Smooth muscle cell (in vitro differentiated cells): ENCODE measurements at regions not wholly inside any gene's neighbourhood (a gene's known extent, or its start where the extent isn't known, plus 50 kb on each side); places are given as distances from the start of the nearest gene placed in this dataset.
"Not testable (repeated sequence)": the region's sequence is repeated elsewhere in the genome, so short reads cannot be mapped to it uniquely, and the experiment has no call there.

Experiments
- DNase-seq: peaks from one replicate; lab custom pipeline; 2025; ENCODE audit not compliant: unreplicated experiment; lab: John Stamatoyannopoulos, UW
- H2AFZ ChIP-seq: fragments of 200-600 bp; sonication (generic); 2 replicates; pipeline ENCODE4 v1.6.0; 2016; ENCODE audit warnings: antibody characterized with exemption, low read depth, mild to moderate bottlenecking
- H3F3A ChIP-seq: fragments of 200-600 bp; sonication (generic); 2 replicates; pipeline ENCODE4 v1.6.0; 2017; ENCODE audit warnings: antibody characterized with exemption, low read depth
- H3K27ac ChIP-seq: fragments of 200-600 bp; sonication (generic); 2 replicates; pipeline ENCODE4 v1.5.1; 2016; ENCODE audit warnings: low read depth, mild to moderate bottlenecking
- H3K27me3 ChIP-seq: fragments of 200-600 bp; sonication (generic); 2 replicates; pipeline ENCODE4 v1.6.1; 2016; ENCODE audit warnings: low read depth, mild to moderate bottlenecking
- H3K36me3 ChIP-seq: fragments of 200-600 bp; sonication (generic); 2 replicates; pipeline ENCODE4 v1.5.1; 2016; ENCODE audit warnings: low read depth
- H3K4me1 ChIP-seq: fragments of 200-600 bp; sonication (generic); 2 replicates; pipeline ENCODE4 v1.5.1; 2016; ENCODE audit warnings: low read depth
- H3K4me2 ChIP-seq: fragments of 200-600 bp; sonication (generic); 2 replicates; pipeline ENCODE4 v1.6.0; 2016; ENCODE audit warnings: mild to moderate bottlenecking
- H3K4me3 ChIP-seq: fragments of 200-600 bp; sonication (generic); 2 replicates; pipeline ENCODE4 v1.5.1; 2016; ENCODE audit warnings: mild to moderate bottlenecking
- H3K79me2 ChIP-seq: fragments of 200-600 bp; sonication (generic); 2 replicates; pipeline ENCODE4 v1.6.0; 2016; ENCODE audit warnings: low read depth, mild to moderate bottlenecking
- H3K9ac ChIP-seq: fragments of 200-600 bp; sonication (generic); 2 replicates; pipeline ENCODE4 v1.6.0; 2016; ENCODE audit warnings: low read depth
- H3K9me3 ChIP-seq: fragments of 200-600 bp; sonication (generic); replicated peaks from 2 replicates; pipeline ENCODE4 v1.5.1; 2016; ENCODE audit warnings: low read depth
- H4K20me1 ChIP-seq: fragments of 200-600 bp; sonication (generic); 2 replicates; pipeline ENCODE4 v1.6.0; 2016; ENCODE audit warnings: low read depth
- WGBS: methylation state at CpG from one replicate; pipeline ENCODE4 v1.1.7; 2016; ENCODE audit warnings: low lambda C conversion rate; 5-methylcytosine and 5-hydroxymethylcytosine counted together

GRCh38 chr1:145495077-145495871 is 69.9 kb upstream of the NBPF20 start:
- not testable (repeated sequence) for H3F3A ChIP-seq, H3K27me3 ChIP-seq, H3K9me3 ChIP-seq, H3K79me2 ChIP-seq, H3K4me1 ChIP-seq, H2AFZ ChIP-seq, DNase-seq, H3K4me2 ChIP-seq, H3K36me3 ChIP-seq, H3K4me3 ChIP-seq, H3K9ac ChIP-seq, H3K27ac ChIP-seq, H4K20me1 ChIP-seq
- 84% methylated on average over 5 of the region's 7 CpGs for WGBS

GRCh38 chr1:145488193-145488933 is 63.0 kb upstream of the NBPF20 start:
- not testable (repeated sequence) for H3K79me2 ChIP-seq, H3K27ac ChIP-seq, DNase-seq, H2AFZ ChIP-seq, H3K4me1 ChIP-seq, H4K20me1 ChIP-seq, H3K27me3 ChIP-seq, H3K36me3 ChIP-seq, H3K9me3 ChIP-seq, H3K9ac ChIP-seq, H3F3A ChIP-seq, H3K4me3 ChIP-seq, H3K4me2 ChIP-seq
- no CpG with 5 or more reads among the region's 31 CpGs for WGBS

DNA sequence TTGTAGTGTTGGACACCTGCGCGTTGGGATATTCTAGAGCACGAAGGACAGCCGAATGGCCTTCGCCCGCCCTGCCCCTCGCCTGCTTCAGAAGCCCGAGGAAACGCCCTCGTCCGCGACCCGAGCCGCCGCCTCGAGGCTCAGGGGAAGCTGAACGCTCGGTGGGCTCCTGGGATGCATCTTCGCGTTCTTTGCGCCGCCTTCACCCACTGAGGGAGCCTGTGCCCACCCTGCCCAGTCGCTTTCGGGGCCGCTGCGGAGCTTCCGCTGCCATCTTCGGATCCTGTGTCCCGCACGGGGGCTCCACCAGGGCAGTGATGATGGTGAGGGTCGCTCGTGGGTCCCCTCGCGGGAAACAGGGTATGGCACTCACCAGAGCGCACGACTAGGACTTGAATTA is 61.8 kb upstream of the NBPF20 start:
- H3F3A ChIP-seq, H3K4me2 ChIP-seq, H3K27me3 ChIP-seq, H3K79me2 ChIP-seq, H3K36me3 ChIP-seq, DNase-seq, H3K4me1 ChIP-seq, H3K9ac ChIP-seq, H3K4me3 ChIP-seq, H3K27ac ChIP-seq, H3K9me3 ChIP-seq, H2AFZ ChIP-seq, H4K20me1 ChIP-seq: not testable (repeated sequence)
- WGBS = 94% methylated on average over 32 of the region's 36 CpGs

- not testable (repeated sequence) for H3K4me3 ChIP-seq, H3K9me3 ChIP-seq, H4K20me1 ChIP-seq, H2AFZ ChIP-seq, H3K79me2 ChIP-seq, H3K36me3 ChIP-seq, H3K4me2 ChIP-seq, DNase-seq, H3K9ac ChIP-seq, H3F3A ChIP-seq, H3K4me1 ChIP-seq, H3K27ac ChIP-seq, H3K27me3 ChIP-seq
- 83% methylated on average over 4 of the region's 4 CpGs for WGBS
Measured at GRCh38 chr1:145484257-145484656, 58.9 kb upstream of the NBPF20 start.

GRCh38 chr1:145482214-145482860 is 56.9 kb upstream of the NBPF20 start:
- not testable (repeated sequence) for DNase-seq, H3F3A ChIP-seq, H3K79me2 ChIP-seq, H2AFZ ChIP-seq, H3K4me1 ChIP-seq, H3K9me3 ChIP-seq, H3K9ac ChIP-seq, H3K27me3 ChIP-seq, H4K20me1 ChIP-seq, H3K4me3 ChIP-seq, H3K27ac ChIP-seq, H3K36me3 ChIP-seq, H3K4me2 ChIP-seq
- WGBS = 51% methylated on average over 7 of the region's 8 CpGs

GRCh38 chr1:145475962-145476361 is 50.6 kb upstream of the NBPF20 start:
- H3K9me3 ChIP-seq, H3K27ac ChIP-seq, H4K20me1 ChIP-seq, H3K36me3 ChIP-seq, H3K9ac ChIP-seq, DNase-seq, H3K79me2 ChIP-seq, H3K27me3 ChIP-seq, H3F3A ChIP-seq, H3K4me1 ChIP-seq: not testable (repeated sequence)
- H3K4me3 ChIP-seq = peak overlapping the region; percentile 50
- peak overlapping the region; percentile 88 for H3K4me2 ChIP-seq
- peak overlapping the region; percentile 77 for H2AFZ ChIP-seq
- under 1% methylated on average over 18 of the region's 25 CpGs for WGBS

- H3K4me1 ChIP-seq, H3K27me3 ChIP-seq, H3K36me3 ChIP-seq, H3K9me3 ChIP-seq, H4K20me1 ChIP-seq, H3K9ac ChIP-seq, H3K79me2 ChIP-seq, H3F3A ChIP-seq, DNase-seq, H3K27ac ChIP-seq: not testable (repeated sequence)
- Histone ChIP-seq H2AFZ (peak overlapping the region; percentile 77), H3K4me2 (peak overlapping the region; percentile 88), H3K4me3 (peak overlapping the region; percentile 50)
- WGBS = 2% methylated on average over 25 of the region's 41 CpGs
Measured at GRCh38 chr1:145475369-145475915, 50.0 kb upstream of the NBPF20 start.
